Suprapubic skin (tissue), 4 donors: ENCODE measurements at regions not wholly inside any gene's neighbourhood (a gene's known extent, or its start where the extent isn't known, plus 50 kb on each side); places are given as distances from the start of the nearest gene placed in this dataset.
A peak's percentile ranks its signal among the peaks of the same experiment; 100 is the strongest.
"Not testable (repeated sequence)": the region's sequence is repeated elsewhere in the genome, so short reads cannot be mapped to it uniquely, and the experiment has no call there.

Experiments
- DNase-seq, 2 donors: peaks; one replicate each; pipeline ENCODE4 v3.0.0-alpha.2; 2019; ENCODE audit warnings: low spot score in 2 of 2
- H3K27ac ChIP-seq: fragments of 200-600 bp; sonication (generic); one replicate; pipeline ENCODE4 v1.5.1; 2019
- H3K27me3 ChIP-seq: fragments of 200-600 bp; sonication (generic); one replicate; pipeline ENCODE4 v1.5.1; 2019
- H3K36me3 ChIP-seq: fragments of 200-600 bp; sonication (generic); one replicate; pipeline ENCODE4 v1.5.1; 2019
- H3K4me1 ChIP-seq: fragments of 200-600 bp; sonication (generic); one replicate; pipeline ENCODE4 v1.5.1; 2019
- H3K4me3 ChIP-seq: fragments of 200-600 bp; sonication (generic); one replicate; pipeline ENCODE4 v1.5.1; 2019; ENCODE audit warnings: mild to moderate bottlenecking
- H3K9me3 ChIP-seq: fragments of 200-600 bp; sonication (generic); one replicate; pipeline ENCODE4 v1.5.1; 2019
- EP300 ChIP-seq: sonication (generic); formaldehyde crosslinking; IDR thresholded peaks from one replicate; pipeline ENCODE4 v1.6.1; 2017; ENCODE audit warnings: antibody characterized with exemption
- POLR2A ChIP-seq, 2 donors: fragments of 450-650 bp; IDR thresholded peaks; one replicate each; pipeline ENCODE4 v1.6.1; 2017; ENCODE audit warnings: antibody characterized with exemption in 2 of 2, mild to moderate bottlenecking in 2 of 2, moderate library complexity in 2 of 2
- POLR2AphosphoS5 ChIP-seq, 3 donors: sonication (generic); formaldehyde crosslinking; IDR thresholded peaks; one replicate each; pipeline ENCODE4 v1.6.1; 2017; ENCODE audit warnings: antibody characterized with exemption in 3 of 3
- WGBS: methylation state at CpG from one replicate; pipeline ENCODE4 v1.1.5; 2018; 5-methylcytosine and 5-hydroxymethylcytosine counted together
- TF ChIP-seq, protein P1 (sequence below), 2 donors: fragments of 200-600 bp in 1 of 2; fragments of 450-650 bp in 1 of 2; sonication (generic) in 1 of 2; IDR thresholded peaks; one replicate each; pipeline ENCODE4 v1.5.1; 2016 to 2019; ENCODE audit warnings: antibody characterized with exemption in 2 of 2, mild to moderate bottlenecking in 1 of 2, moderate library complexity in 1 of 2

DNA sequence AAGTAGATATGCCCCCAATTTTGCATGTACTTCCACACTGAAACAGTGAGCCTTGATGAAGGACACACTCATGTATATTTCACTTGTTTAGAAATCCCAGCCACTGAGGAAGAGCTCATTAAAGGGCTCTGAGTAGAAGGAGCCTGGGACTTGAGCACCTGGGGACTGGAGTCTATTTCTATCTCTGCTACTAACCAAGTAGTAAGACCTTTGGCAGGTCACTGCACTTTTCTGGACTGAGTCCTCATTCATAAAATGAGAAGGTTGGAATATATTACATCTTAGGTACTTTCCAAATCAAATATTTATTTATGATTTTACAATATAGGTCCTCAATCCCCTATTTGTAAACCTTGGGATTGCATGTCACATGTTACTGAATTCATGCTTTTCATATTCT lies 78.2 kb upstream of the C4orf54 start:
- no peak for DNase-seq
- no peak overlapping the region for H3K27ac ChIP-seq
- H3K27me3 ChIP-seq = no peaks in the 10 kb centered on the region
- no peaks in the 10 kb centered on the region for H3K9me3 ChIP-seq
- no peak overlapping the region for H3K4me3 ChIP-seq
- TF ChIP-seq, protein P1, sequence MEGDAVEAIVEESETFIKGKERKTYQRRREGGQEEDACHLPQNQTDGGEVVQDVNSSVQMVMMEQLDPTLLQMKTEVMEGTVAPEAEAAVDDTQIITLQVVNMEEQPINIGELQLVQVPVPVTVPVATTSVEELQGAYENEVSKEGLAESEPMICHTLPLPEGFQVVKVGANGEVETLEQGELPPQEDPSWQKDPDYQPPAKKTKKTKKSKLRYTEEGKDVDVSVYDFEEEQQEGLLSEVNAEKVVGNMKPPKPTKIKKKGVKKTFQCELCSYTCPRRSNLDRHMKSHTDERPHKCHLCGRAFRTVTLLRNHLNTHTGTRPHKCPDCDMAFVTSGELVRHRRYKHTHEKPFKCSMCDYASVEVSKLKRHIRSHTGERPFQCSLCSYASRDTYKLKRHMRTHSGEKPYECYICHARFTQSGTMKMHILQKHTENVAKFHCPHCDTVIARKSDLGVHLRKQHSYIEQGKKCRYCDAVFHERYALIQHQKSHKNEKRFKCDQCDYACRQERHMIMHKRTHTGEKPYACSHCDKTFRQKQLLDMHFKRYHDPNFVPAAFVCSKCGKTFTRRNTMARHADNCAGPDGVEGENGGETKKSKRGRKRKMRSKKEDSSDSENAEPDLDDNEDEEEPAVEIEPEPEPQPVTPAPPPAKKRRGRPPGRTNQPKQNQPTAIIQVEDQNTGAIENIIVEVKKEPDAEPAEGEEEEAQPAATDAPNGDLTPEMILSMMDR (IDR thresholded peaks at IDR 0.05) = no peak
- TF ChIP-seq EP300 = no peak
- no peaks in the 10 kb centered on the region for H3K36me3 ChIP-seq
- H3K4me1 ChIP-seq = no peaks in the 10 kb centered on the region

DNA sequence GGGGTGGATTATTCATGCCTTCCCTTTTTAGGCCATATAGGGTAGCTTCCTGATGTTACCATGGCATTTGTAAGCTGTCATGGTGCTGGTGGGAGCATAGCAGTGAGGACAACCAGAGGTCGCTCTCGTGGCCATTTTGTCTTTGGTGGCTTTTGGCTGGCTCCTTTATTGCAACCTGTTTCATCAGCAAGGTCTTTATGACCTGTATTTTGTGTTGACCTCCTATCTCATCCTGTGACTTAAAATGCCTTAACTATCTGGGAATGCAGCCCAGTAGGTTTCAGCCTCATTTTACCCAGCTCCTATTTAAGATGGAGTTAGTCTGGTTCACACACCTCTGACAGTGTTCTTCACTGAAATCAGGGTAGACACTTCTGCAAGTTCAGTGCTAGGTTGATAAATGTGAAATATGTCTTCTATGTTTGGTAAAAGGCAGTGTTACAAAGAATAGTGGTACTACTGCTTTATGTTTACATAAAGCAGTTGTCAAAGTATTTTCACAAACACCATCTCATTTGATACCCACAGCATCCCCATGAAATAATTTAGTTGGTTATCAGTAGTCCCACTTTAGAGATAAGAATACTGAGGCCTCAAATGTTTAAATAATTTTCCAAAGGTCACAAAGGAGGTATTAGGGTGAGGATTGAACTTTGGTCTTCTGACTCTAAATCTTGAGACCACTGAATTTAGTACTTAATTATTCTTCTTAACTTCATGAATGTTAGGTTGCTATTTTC lies 77.1 kb upstream of the C4orf54 start:
- Histone ChIP-seq H3K9me3 (no peaks in the 10 kb centered on the region), H3K27me3 (no peaks in the 10 kb centered on the region), H3K36me3 (no peaks in the 10 kb centered on the region), H3K4me1 (no peaks in the 10 kb centered on the region), H3K4me3 (no peak overlapping the region), H3K27ac (no peak overlapping the region)
- no peak for TF ChIP-seq POLR2A (IDR thresholded peaks at IDR 0.05)
- TF ChIP-seq EP300 = no peak
- TF ChIP-seq, protein P1 (IDR thresholded peaks at IDR 0.05) = no peak
- no peak for TF ChIP-seq POLR2AphosphoS5 (IDR thresholded peaks at IDR 0.05)
- no peak for DNase-seq
- 90% methylated on average over 2 of the region's 2 CpGs for WGBS

DNA sequence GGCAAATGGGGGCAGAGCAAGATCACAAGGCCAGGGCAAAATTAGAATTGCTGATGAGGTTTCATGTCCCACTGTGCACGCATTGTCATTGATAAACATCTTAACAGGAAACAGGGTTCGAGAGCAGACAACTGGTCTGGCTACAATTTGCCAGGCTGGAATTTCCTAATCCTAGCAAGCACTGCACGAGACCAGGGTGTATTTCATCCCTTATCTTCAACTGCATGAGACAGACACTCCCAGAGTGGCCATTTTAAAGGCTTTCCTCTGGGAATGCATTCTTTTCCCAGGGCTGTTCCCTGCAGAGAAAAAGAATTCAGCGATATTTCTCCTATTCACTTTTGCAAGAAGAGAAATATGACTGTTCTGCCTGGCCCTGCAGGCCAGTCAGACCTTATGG lies 75.8 kb upstream of the C4orf54 start:
- H3K27me3 ChIP-seq, H3K27ac ChIP-seq, H3K36me3 ChIP-seq, H3K9me3 ChIP-seq, H3K4me3 ChIP-seq, H3K4me1 ChIP-seq, DNase-seq: not testable (repeated sequence)
- WGBS = 41% methylated on average over 4 of the region's 4 CpGs

DNA sequence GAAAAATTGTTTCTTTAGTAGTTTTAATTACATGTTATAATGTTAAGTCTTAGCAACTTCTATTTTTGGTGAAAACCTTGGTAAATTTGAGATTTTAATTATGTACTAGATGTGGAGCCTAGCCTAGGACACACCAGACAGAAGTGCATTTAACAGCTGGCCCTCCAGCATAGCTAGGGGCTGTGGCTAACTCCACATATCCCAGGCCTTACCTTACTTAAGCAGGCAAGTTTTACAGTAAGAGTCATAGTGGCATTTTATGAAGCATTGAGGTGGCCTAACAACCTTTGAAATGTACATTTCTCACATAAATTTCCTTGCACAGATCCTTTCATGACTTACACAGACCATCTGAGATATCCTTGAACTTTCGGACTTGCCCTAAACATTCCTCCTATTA lies 71.6 kb upstream of the C4orf54 start:
- H3K27me3 ChIP-seq = no peaks in the 10 kb centered on the region
- H3K4me3 ChIP-seq = no peak overlapping the region
- H3K36me3 ChIP-seq = no peaks in the 10 kb centered on the region
- H3K27ac ChIP-seq = no peak overlapping the region
- DNase-seq = no peak
- H3K9me3 ChIP-seq = no peaks in the 10 kb centered on the region
- TF ChIP-seq, protein P1 (IDR thresholded peaks at IDR 0.05) = no peak
- 84% methylated on average over 1 of the region's 1 CpG for WGBS
- H3K4me1 ChIP-seq = no peaks in the 10 kb centered on the region

DNA sequence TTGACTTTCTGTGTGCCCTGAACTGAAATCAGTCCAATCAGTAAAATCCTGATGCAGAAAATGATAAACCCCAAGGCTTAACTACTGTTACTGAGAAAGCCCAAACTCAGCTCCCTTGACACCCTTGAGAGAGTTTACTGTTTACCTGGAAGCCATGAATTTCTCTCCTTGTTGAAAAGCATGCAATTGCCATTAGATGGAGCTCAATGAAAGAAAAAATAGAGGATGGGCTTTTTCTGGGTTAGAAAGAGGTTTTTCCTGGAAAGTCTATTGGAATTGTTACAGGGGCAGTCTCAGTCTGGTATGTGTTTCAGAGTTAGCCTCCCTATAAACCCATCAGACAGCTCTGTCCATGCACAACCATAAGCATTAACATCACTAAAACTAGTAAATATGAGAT lies 66.4 kb upstream of the C4orf54 start:
- TF ChIP-seq, protein P1 (IDR thresholded peaks at IDR 0.05) = no peak
- TF ChIP-seq EP300 (no peak), POLR2A (IDR thresholded peaks at IDR 0.05) (no peak), POLR2AphosphoS5 (IDR thresholded peaks at IDR 0.05) (no peak)
- Histone ChIP-seq H3K36me3 (no peaks in the 10 kb centered on the region), H3K4me1 (peaks cover 16% of the 10 kb centered on the region), H3K9me3 (no peaks in the 10 kb centered on the region), H3K27ac (peak overlapping the region; percentile 18), H3K4me3 (no peak overlapping the region), H3K27me3 (no peaks in the 10 kb centered on the region)
- DNase-seq = no peak

DNA sequence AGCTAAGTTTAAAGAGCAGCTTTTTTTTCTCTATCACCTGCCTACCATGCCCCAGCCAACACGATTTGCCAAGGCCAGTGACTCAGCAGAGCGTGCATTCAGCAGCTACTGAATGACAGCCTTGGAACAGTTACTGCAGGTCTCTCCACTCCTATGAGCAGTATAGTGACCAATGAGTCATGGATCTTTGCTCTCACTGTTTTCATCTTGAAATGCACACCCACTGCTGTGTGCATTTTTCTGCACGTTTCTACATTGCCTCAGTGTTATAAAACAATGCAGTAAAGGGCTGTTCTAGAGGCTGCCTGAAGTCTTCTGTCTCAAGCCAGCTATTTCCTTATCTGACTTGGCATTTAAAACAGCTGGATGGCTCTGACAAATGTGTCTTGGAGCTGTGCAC lies 66.0 kb upstream of the C4orf54 start:
- Histone ChIP-seq H3K27ac (peak overlapping the region; percentile 18), H3K27me3 (no peaks in the 10 kb centered on the region), H3K4me3 (no peak overlapping the region), H3K36me3 (no peaks in the 10 kb centered on the region), H3K9me3 (no peaks in the 10 kb centered on the region), H3K4me1 (peaks cover 16% of the 10 kb centered on the region)
- 16% methylated on average over 3 of the region's 3 CpGs for WGBS
- TF ChIP-seq EP300 = no peak
- TF ChIP-seq, protein P1 (IDR thresholded peaks at IDR 0.05) = no peak
- DNase-seq = no peak
